HCT116 (cell line): ENCODE measurements at regions not wholly inside any gene's neighbourhood (a gene's known extent, or its start where the extent isn't known, plus 50 kb on each side); places are given as distances from the start of the nearest gene placed in this dataset.

Source experiments
- ATAC-seq: fragments of 200-7000 bp; cut with Tn5 transposase; 2 replicates; pipeline ENCODE4 v1.9.1; 2020; ENCODE audit warnings: mild to moderate bottlenecking, moderate library complexity
- BruUV-seq: library from RNA; stranded (reverse); fragments of 400-500 nt; replicated peaks from 2 replicates; lab custom pipeline; 2021; lab: Mats Ljungman, UMichigan
- CTCF ChIA-PET: fragments of 300-600 bp; sonication (Branson Sonifier 250); formaldehyde crosslinking; loops from one replicate; lab custom pipeline; 2021; ENCODE audit warnings: antibody characterized with exemption; lab: Charles Lee
- POLR2A ChIA-PET: fragments of 300-600, 350-600 bp; sonication (Branson Sonifier 250); formaldehyde crosslinking; loops from one replicate; lab custom pipeline; 2021; ENCODE audit warnings: antibody characterized with exemption; lab: Charles Lee
- RAD21 ChIA-PET, 2 experiments: fragments of 300-600 bp; sonication (Branson Sonifier 250); formaldehyde crosslinking; loops; one replicate each; lab custom pipeline; 2023; ENCODE audit warnings: low total read pairs in 2 of 2; ENCODE audit not compliant: uncharacterized antibody in 2 of 2, unreplicated experiment in 2 of 2, low non-redundant PET in 1 of 2; lab: Charles Lee
- DNase-seq: peaks from one replicate; pipeline ENCODE4 v3.0.0-alpha.2; 2010; ENCODE audit warnings: low read depth, low spot score
- H2AFZ ChIP-seq: fragments of 200-600 bp; shearing (Covaris generic), sonication (generic); 2 replicates; pipeline ENCODE4 v1.6.1; 2017; ENCODE audit warnings: low read depth, mixed run types, mixed read lengths, antibody characterized with exemption, low read length; ENCODE audit not compliant: poor library complexity, severe bottlenecking
- H3K27ac ChIP-seq: 2 replicates; pipeline ENCODE4 v1.5.1; 2012; ENCODE audit warnings: low read depth, low read length
- H3K27me3 ChIP-seq: fragments of 200-600 bp; sonication (generic); 2 replicates; pipeline ENCODE4 v1.6.1; 2016; ENCODE audit warnings: mixed run types, low read length, mixed read lengths; ENCODE audit not compliant: insufficient read depth
- H3K36me3 ChIP-seq, 2 experiments: fragments of 200-500 bp in 1 of 2; fragments of 200-600 bp in 1 of 2; sonication (Bioruptor generic) in 1 of 2; sonication (generic) in 1 of 2; 2 replicates each; pipeline versions ENCODE4 v1.5.1 to v1.6.1; 2014 to 2016; ENCODE audit warnings: low read length in 2 of 2, inconsistent platforms in 1 of 2, mixed read lengths in 1 of 2, mixed run types in 1 of 2; ENCODE audit not compliant: insufficient read depth in 2 of 2, control insufficient read depth in 1 of 2
- H3K4me1 ChIP-seq, 2 experiments: fragments of 200-600 bp in 1 of 2; sonication (generic) in 1 of 2; 2 replicates each; pipeline versions ENCODE4 v1.5.1 to v1.6.1; 2012 to 2017; ENCODE audit warnings: low read length in 2 of 2, inconsistent platforms in 1 of 2, mild to moderate bottlenecking in 1 of 2, mixed read lengths in 1 of 2, mixed run types in 1 of 2, moderate library complexity in 1 of 2; ENCODE audit not compliant: insufficient read depth in 2 of 2, control insufficient read depth in 1 of 2
- H3K4me2 ChIP-seq: fragments of 200-600 bp; sonication (generic); 2 replicates; pipeline ENCODE4 v1.6.1; 2017; ENCODE audit warnings: mixed run types, low read length, mixed read lengths
- H3K4me3 ChIP-seq, 2 experiments: fragments of 200-600 bp in 1 of 2; sonication (generic) in 1 of 2; replicated peaks in 1 of 2; 2 replicates each; pipeline ENCODE4 v1.5.1; 2011 to 2016; ENCODE audit warnings: low read length in 2 of 2, control low read depth in 1 of 2, low read depth in 1 of 2, mild to moderate bottlenecking in 1 of 2, mixed read lengths in 1 of 2, mixed run types in 1 of 2
- H3K79me2 ChIP-seq: fragments of 200-600 bp; sonication (generic); 2 replicates; pipeline ENCODE4 v1.6.1; 2017; ENCODE audit warnings: mild to moderate bottlenecking, mixed run types, low read length, moderate library complexity, mixed read lengths; ENCODE audit not compliant: insufficient read depth
- H3K9ac ChIP-seq: fragments of 200-600 bp; sonication (generic); 2 replicates; pipeline ENCODE4 v1.6.1; 2016; ENCODE audit warnings: low read length, mixed read lengths
- H3K9me2 ChIP-seq: fragments of 200-600 bp; sonication (generic), shearing (Covaris generic); 2 replicates; pipeline ENCODE4 v1.6.1; 2017; ENCODE audit warnings: mixed run types, mild to moderate bottlenecking, moderate library complexity; ENCODE audit not compliant: insufficient read depth
- H3K9me3 ChIP-seq, 2 experiments: fragments of 200-500 bp in 1 of 2; fragments of 200-600 bp in 1 of 2; sonication (Bioruptor generic) in 1 of 2; sonication (generic) in 1 of 2; 2 replicates each; pipeline ENCODE4 v1.6.1; 2014 to 2017; ENCODE audit warnings: low read length in 2 of 2, mixed read lengths in 2 of 2, inconsistent platforms in 1 of 2, low read depth in 1 of 2, mild to moderate bottlenecking in 1 of 2, mixed run types in 1 of 2, moderate library complexity in 1 of 2; ENCODE audit not compliant: control insufficient read depth in 1 of 2, insufficient read depth in 1 of 2
- H4K20me1 ChIP-seq: fragments of 200-600 bp; sonication (generic), shearing (Covaris generic); 2 replicates; pipeline ENCODE4 v1.6.1; 2017; ENCODE audit warnings: mixed run types, mild to moderate bottlenecking, moderate library complexity; ENCODE audit not compliant: insufficient read depth
- ATF3 ChIP-seq: IDR thresholded peaks from 2 replicates; pipeline ENCODE4 v1.6.1; 2012
- ELF1 ChIP-seq: IDR thresholded peaks from 2 replicates; pipeline ENCODE4 v1.6.1; 2012; ENCODE audit warnings: low read depth, borderline replicate concordance
- EZH2 ChIP-seq: fragments of 200-600 bp; sonication (generic); IDR thresholded peaks from 2 replicates; pipeline ENCODE4 v1.6.1; 2017; ENCODE audit warnings: antibody characterized with exemption, mixed run types
- EZH2phosphoT487 ChIP-seq: fragments of 200-600 bp; IDR thresholded peaks from 2 replicates; pipeline ENCODE4 v1.6.1; 2018; ENCODE audit warnings: antibody characterized with exemption, borderline replicate concordance
- FOSL1 ChIP-seq: IDR thresholded peaks from 2 replicates; pipeline ENCODE4 v1.6.1; 2012; ENCODE audit warnings: low read depth
- JUND ChIP-seq: IDR thresholded peaks from 2 replicates; pipeline ENCODE4 v1.6.1; 2012
- POLR2A ChIP-seq: IDR thresholded peaks from 2 replicates; pipeline ENCODE4 v1.7.0; 2011; ENCODE audit warnings: borderline replicate concordance; ENCODE audit not compliant: insufficient read depth, insufficient read length; ENCODE audit errors: extremely low read depth
- POLR2AphosphoS5 ChIP-seq: IDR thresholded peaks from 2 replicates; pipeline ENCODE4 v1.6.1; 2011; ENCODE audit warnings: mild to moderate bottlenecking, low read depth, low read length, moderate library complexity
- REST ChIP-seq: IDR thresholded peaks from 2 replicates; pipeline ENCODE4 v1.6.1; 2012; ENCODE audit warnings: low read depth
- SIN3A ChIP-seq: IDR thresholded peaks from 2 replicates; pipeline ENCODE4 v1.6.1; 2012; ENCODE audit warnings: low read depth
- SP1 ChIP-seq: IDR thresholded peaks from 2 replicates; pipeline ENCODE4 v1.6.1; 2012; ENCODE audit warnings: low read depth
- SRF ChIP-seq: IDR thresholded peaks from 2 replicates; pipeline ENCODE4 v1.6.1; 2012; ENCODE audit warnings: low read depth
- TCF7L2 ChIP-seq: IDR thresholded peaks from 2 replicates; pipeline ENCODE4 v1.7.0; 2011; ENCODE audit warnings: borderline replicate concordance, inconsistent platforms; ENCODE audit not compliant: insufficient read depth, insufficient read length; ENCODE audit errors: extremely low read depth
- YY1 ChIP-seq: IDR thresholded peaks from 2 replicates; pipeline ENCODE4 v1.6.1; 2011; ENCODE audit warnings: low read length, low read depth, moderate library complexity, mild to moderate bottlenecking; ENCODE audit not compliant: insufficient replicate concordance; ENCODE audit errors: extremely low read depth
- ZNF274 ChIP-seq: fragments of 200-500 bp; sonication (Bioruptor generic); IDR thresholded peaks from 2 replicates; pipeline ENCODE4 v1.6.1; 2014; ENCODE audit warnings: mild to moderate bottlenecking, low read depth, low read length, inconsistent platforms
- intact Hi-C: fragments of 100-400 bp; cut with micrococcal nuclease; formaldehyde crosslinking; loops from 2 replicates; pipeline ENCODE4 v1.10.0; 2022
- TF ChIP-seq, protein P1 (sequence below): IDR thresholded peaks from 2 replicates; pipeline ENCODE4 v1.6.1; 2011; ENCODE audit warnings: mild to moderate bottlenecking, low read length, moderate library complexity; ENCODE audit not compliant: insufficient replicate concordance; ENCODE audit errors: extremely low read depth

GRCh38 chr6:67411036-67411435 lies 1224.0 kb upstream of the ADGRB3 start:
- DNase-seq = no peak
- RAD21 ChIA-PET = no interaction called here

DNA sequence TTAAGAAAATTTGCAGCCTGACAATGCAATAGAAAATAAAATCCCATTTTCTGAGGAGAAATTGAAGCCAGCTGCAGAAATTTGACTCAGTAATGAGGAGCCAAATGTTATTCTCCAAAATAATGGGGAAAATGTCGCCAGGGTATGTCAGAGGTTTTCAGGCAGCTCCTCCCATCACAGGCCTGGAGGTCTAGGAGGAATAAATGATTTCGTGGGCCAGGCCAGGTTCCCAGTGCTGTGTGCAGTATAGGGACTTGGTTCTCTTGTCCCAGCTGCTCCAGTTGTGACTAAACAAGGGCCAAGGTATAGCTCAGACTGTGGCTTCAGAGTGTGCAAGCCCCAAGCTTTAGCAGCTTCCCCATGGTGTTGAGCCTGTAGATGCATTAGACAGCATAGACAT lies 1240.8 kb upstream of the ADGRB3 start:
- no peaks in the 10 kb centered on the region for H4K20me1 ChIP-seq
- ChIA-PET RAD21 (no interaction called here), CTCF (no interaction called here), POLR2A (no interaction called here)
- H3K27me3 ChIP-seq = no peaks in the 10 kb centered on the region
- no peak overlapping the region for H3K9ac ChIP-seq
- no peak overlapping the region for H3K27ac ChIP-seq
- H3K4me2 ChIP-seq = no peak overlapping the region
- peaks cover 0 to 11% of the 10 kb centered on the region in 2 experiments; a peak in 2 of 4 replicates for H3K9me3 ChIP-seq
- no peak for ATAC-seq
- no peaks in the 10 kb centered on the region for H3K79me2 ChIP-seq
- no peak overlapping the region for H2AFZ ChIP-seq
- no peaks in the 10 kb centered on the region for H3K36me3 ChIP-seq
- no peaks in the 10 kb centered on the region for H3K9me2 ChIP-seq
- TF ChIP-seq ELF1 (no peak), ATF3 (no peak), EZH2phosphoT487 (no peak), EZH2 (no peak), POLR2AphosphoS5 (no peak), SIN3A (no peak), TCF7L2 (no peak), REST (no peak), SP1 (no peak), POLR2A (no peak), SRF (no peak)
- TF ChIP-seq, protein P1, sequence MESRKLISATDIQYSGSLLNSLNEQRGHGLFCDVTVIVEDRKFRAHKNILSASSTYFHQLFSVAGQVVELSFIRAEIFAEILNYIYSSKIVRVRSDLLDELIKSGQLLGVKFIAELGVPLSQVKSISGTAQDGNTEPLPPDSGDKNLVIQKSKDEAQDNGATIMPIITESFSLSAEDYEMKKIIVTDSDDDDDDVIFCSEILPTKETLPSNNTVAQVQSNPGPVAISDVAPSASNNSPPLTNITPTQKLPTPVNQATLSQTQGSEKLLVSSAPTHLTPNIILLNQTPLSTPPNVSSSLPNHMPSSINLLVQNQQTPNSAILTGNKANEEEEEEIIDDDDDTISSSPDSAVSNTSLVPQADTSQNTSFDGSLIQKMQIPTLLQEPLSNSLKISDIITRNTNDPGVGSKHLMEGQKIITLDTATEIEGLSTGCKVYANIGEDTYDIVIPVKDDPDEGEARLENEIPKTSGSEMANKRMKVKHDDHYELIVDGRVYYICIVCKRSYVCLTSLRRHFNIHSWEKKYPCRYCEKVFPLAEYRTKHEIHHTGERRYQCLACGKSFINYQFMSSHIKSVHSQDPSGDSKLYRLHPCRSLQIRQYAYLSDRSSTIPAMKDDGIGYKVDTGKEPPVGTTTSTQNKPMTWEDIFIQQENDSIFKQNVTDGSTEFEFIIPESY = no peak
- no TSS peak for BruUV-seq
- intact Hi-C loops = no loop called here
- no peaks in the 10 kb centered on the region for H3K4me1 ChIP-seq
- no peak for DNase-seq
- no peak overlapping the region for H3K4me3 ChIP-seq

More at GRCh38 chr6:67411036-67411435, 1224.0 kb upstream of the ADGRB3 start:
- ChIA-PET POLR2A (no interaction called here), CTCF (no interaction called here)
- Histone ChIP-seq H3K27me3 (no peaks in the 10 kb centered on the region), H3K9ac (no peak overlapping the region), H2AFZ (no peak overlapping the region), H3K4me2 (no peak overlapping the region), H3K9me2 (no peaks in the 10 kb centered on the region), H3K4me3 (no peak overlapping the region), H3K36me3 (no peaks in the 10 kb centered on the region), H3K27ac (no peak overlapping the region), H3K79me2 (no peaks in the 10 kb centered on the region), H3K9me3 (peaks cover 7 to 27% of the 10 kb centered on the region in 2 experiments; a peak in 3 of 4 replicates), H4K20me1 (no peaks in the 10 kb centered on the region), H3K4me1 (no peaks in the 10 kb centered on the region)
- ATAC-seq = no peak
- BruUV-seq = no TSS peak
- intact Hi-C loops = no loop called here
- TF ChIP-seq ATF3 (no peak), YY1 (no peak), JUND (no peak), ZNF274 (no peak), FOSL1 (no peak), EZH2 (no peak), POLR2A (no peak)
